Nephron (organoid): ENCODE measurements at regions not wholly inside any gene's neighbourhood (a gene's known extent, or its start where the extent isn't known, plus 50 kb on each side); places are given as distances from the start of the nearest gene placed in this dataset.
"Not testable (repeated sequence)": the region's sequence is repeated elsewhere in the genome, so short reads cannot be mapped to it uniquely, and the experiment has no call there.

ENCODE experiments used
- H3K27ac Mint-ChIP-seq, 3 experiments: 2 replicates each; pipeline ENCODE4 v1.8.0; 2020; ENCODE audit warnings: mixed read lengths in 3 of 3, mild to moderate bottlenecking in 2 of 3, moderate library complexity in 1 of 3
- H3K27me3 Mint-ChIP-seq: 2 replicates; pipeline ENCODE4 v1.8.0; 2021; ENCODE audit warnings: low read depth, mild to moderate bottlenecking, moderate library complexity, mixed read lengths
- H3K36me3 Mint-ChIP-seq: 2 replicates; pipeline ENCODE4 v1.8.0; 2020; ENCODE audit warnings: low read depth, mixed read lengths
- H3K4me1 Mint-ChIP-seq: 2 replicates; pipeline ENCODE4 v1.8.0; 2020; ENCODE audit warnings: mixed read lengths
- H3K4me3 Mint-ChIP-seq, 3 experiments: 2 replicates each; pipeline ENCODE4 v1.8.0; 2020; ENCODE audit warnings: mild to moderate bottlenecking in 3 of 3, mixed read lengths in 3 of 3, moderate library complexity in 2 of 3
- H3K9me3 Mint-ChIP-seq: 2 replicates; pipeline ENCODE4 v1.8.0; 2020; ENCODE audit warnings: mixed read lengths
- TF ChIP-seq, protein P1 (sequence below), 3 experiments: fragments of 200-600 bp; sonication (generic); IDR thresholded peaks; one replicate each; pipeline ENCODE4 v1.5.0; 2021; ENCODE audit warnings: antibody characterized with exemption in 3 of 3; ENCODE audit not compliant: unreplicated experiment in 3 of 3

DNA sequence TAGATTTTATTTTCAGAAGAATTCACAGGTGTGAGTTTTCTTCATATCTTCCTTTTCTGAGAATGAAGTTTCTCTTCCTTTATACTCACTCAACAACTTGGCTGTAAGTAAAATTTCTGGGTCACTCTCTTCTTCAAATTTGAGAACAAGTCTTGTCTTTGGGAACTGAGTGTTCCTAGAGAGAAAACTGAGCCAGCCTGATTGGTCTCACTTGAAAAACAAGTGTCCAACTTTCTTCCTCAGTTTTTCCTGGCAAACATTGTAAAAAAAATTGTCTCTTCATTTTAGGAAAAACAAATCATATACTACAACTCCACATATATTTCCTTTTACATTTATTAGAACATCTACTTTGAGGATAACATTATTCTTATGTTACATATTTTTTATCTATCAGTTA, 156.1 kb upstream of the GHR start:
- Mint-ChIP-seq H3K9me3 (peaks cover 12% of the 10 kb centered on the region), H3K4me1 (no peaks in the 10 kb centered on the region), H3K36me3 (no peaks in the 10 kb centered on the region), H3K27me3 (no peaks in the 10 kb centered on the region), H3K4me3 (no peak overlapping the region), H3K27ac (no peak overlapping the region)
- TF ChIP-seq, protein P1, sequence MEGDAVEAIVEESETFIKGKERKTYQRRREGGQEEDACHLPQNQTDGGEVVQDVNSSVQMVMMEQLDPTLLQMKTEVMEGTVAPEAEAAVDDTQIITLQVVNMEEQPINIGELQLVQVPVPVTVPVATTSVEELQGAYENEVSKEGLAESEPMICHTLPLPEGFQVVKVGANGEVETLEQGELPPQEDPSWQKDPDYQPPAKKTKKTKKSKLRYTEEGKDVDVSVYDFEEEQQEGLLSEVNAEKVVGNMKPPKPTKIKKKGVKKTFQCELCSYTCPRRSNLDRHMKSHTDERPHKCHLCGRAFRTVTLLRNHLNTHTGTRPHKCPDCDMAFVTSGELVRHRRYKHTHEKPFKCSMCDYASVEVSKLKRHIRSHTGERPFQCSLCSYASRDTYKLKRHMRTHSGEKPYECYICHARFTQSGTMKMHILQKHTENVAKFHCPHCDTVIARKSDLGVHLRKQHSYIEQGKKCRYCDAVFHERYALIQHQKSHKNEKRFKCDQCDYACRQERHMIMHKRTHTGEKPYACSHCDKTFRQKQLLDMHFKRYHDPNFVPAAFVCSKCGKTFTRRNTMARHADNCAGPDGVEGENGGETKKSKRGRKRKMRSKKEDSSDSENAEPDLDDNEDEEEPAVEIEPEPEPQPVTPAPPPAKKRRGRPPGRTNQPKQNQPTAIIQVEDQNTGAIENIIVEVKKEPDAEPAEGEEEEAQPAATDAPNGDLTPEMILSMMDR (IDR thresholded peaks at IDR 0.05; ENCODE audit: unreplicated experiment in 3 of 3): no peak

DNA sequence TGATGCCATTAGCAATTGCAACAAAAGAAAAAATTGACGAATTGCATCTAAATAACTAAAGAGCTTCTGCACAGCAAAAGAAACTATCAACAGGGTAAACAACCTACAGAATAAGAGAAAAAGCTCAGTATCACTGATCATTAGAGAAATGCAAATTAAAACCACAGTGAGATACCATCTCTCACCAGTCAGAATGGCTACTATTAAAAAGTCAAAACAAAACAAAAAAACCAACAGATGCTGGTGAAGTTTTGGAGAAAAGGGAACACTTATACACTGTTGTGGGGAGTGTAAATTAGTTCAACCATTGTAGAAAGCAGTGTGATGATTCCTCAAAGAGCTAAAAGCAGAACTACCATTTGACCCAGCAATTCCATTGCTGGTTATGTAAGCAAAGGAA, 155.1 kb upstream of the GHR start:
- not testable (repeated sequence) for H3K4me1 Mint-ChIP-seq, H3K27me3 Mint-ChIP-seq, H3K4me3 Mint-ChIP-seq, H3K36me3 Mint-ChIP-seq, H3K27ac Mint-ChIP-seq
- H3K9me3 Mint-ChIP-seq: peaks cover 12% of the 10 kb centered on the region

DNA sequence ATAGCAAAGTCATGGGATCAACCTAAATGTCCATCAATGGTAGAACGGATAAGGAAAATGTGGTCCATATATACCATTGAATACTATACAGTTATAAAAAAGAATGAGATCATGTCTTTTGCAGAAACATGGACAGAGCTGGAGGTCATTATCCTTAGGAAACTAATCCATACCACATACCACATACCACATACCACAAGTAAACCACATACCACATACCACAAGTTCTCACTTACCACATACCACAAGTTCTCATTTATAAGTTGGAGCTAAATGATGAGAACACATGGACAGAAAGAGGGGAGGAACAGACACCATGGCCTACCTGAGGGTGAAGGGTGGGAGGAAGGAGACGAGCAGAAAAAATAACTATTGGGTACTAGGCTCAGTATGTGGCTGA, 154.6 kb upstream of the GHR start:
- H3K4me3 Mint-ChIP-seq: no peak overlapping the region
- H3K9me3 Mint-ChIP-seq: peaks cover 12% of the 10 kb centered on the region
- H3K27me3 Mint-ChIP-seq: no peaks in the 10 kb centered on the region
- no peak overlapping the region for H3K27ac Mint-ChIP-seq
- H3K36me3 Mint-ChIP-seq: no peaks in the 10 kb centered on the region
- H3K4me1 Mint-ChIP-seq: no peaks in the 10 kb centered on the region
- TF ChIP-seq, protein P1 (IDR thresholded peaks at IDR 0.05; ENCODE audit: unreplicated experiment in 3 of 3): no peak

DNA sequence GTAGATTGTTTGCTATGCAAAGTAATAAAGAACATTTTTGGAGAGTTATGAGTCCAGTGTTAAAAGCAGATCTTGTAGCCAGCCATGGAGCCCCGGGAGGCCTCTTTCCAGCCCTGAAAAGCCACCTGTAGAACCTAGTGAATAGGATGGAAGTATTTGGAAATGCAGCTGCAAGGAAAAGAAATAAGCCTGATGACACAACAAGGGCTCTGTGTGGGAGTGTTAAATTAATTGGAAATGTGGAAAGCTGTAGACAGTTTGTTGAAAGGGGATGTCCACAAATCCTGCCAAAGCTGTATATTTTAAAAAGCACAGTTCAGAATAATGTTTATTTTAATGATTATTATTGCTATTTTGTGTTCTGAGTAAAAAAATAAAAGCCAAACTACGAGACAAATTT, 152.5 kb upstream of the GHR start:
- no peaks in the 10 kb centered on the region for H3K27me3 Mint-ChIP-seq
- no peaks in the 10 kb centered on the region for H3K9me3 Mint-ChIP-seq
- no peak overlapping the region for H3K4me3 Mint-ChIP-seq
- H3K4me1 Mint-ChIP-seq: no peaks in the 10 kb centered on the region
- TF ChIP-seq, protein P1 (IDR thresholded peaks at IDR 0.05; ENCODE audit: unreplicated experiment in 3 of 3): no peak
- H3K36me3 Mint-ChIP-seq: no peaks in the 10 kb centered on the region
- no peak overlapping the region for H3K27ac Mint-ChIP-seq

DNA sequence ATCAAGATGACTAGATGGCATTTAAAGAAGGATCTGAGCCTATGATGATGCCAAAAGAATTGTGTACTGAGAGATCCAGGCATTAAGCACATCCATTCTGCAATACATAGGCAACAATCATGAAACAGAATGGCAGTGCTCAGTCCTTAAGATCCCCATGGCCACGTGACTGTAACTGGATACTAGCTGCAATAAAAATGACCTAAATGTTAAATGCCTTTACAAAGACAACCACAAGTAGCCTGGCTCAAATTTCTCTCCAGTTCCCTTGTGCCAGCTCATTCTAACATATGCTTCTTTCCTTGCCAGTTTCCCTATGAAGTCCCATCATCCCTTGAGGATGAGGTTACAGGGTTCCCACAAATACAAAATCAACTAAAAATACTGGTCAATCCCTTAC, 148.3 kb upstream of the GHR start:
- TF ChIP-seq, protein P1 (IDR thresholded peaks at IDR 0.05; ENCODE audit: unreplicated experiment in 3 of 3): no peak
- Mint-ChIP-seq H3K27me3 (no peaks in the 10 kb centered on the region), H3K9me3 (no peaks in the 10 kb centered on the region), H3K36me3 (no peaks in the 10 kb centered on the region), H3K4me3 (no peak overlapping the region), H3K4me1 (no peaks in the 10 kb centered on the region), H3K27ac (no peak overlapping the region)

DNA sequence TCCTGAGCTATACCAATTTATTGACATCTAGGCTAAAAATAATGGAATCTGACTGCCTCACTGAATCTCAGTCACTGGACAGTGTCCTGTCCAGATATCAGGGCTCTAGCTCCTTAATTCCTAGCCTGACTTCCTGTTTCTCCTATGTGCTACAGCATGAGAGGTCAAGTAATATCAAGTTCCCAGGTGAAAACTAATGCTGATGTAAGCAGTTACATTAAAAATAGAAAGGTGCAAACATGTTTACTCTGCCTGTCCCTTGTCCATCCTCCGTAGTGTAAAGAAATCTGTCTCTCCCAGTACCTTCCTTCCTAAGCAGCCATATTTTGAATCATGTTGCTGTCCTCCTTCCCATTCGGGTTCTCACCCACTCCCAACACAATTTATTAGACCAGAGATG, 145.9 kb upstream of the GHR start:
- H3K4me1 Mint-ChIP-seq: no peaks in the 10 kb centered on the region
- TF ChIP-seq, protein P1 (IDR thresholded peaks at IDR 0.05; ENCODE audit: unreplicated experiment in 3 of 3): no peak
- H3K36me3 Mint-ChIP-seq: no peaks in the 10 kb centered on the region
- no peak overlapping the region for H3K27ac Mint-ChIP-seq
- H3K27me3 Mint-ChIP-seq: no peaks in the 10 kb centered on the region
- H3K9me3 Mint-ChIP-seq: no peaks in the 10 kb centered on the region
- no peak overlapping the region for H3K4me3 Mint-ChIP-seq

DNA sequence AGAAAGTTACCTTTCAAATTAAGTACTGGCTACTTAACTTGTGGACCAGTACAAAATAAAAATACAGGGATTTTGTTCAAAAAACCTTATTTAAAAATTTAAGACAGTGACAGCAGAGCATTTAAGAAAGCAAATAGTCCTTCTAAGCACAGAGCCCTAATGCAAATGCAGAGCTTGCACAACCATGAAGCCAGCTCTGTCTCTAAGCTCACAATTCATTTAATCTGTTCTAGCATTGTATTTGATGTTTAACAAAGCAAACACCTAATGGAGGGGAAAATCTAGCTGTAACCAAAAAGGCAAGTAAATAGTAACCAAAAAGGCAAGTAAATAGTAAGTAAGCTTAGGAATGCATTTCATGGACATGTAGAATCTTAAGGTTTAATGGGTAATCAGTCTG, 138.7 kb upstream of the GHR start:
- no peak overlapping the region for H3K4me3 Mint-ChIP-seq
- no peaks in the 10 kb centered on the region for H3K36me3 Mint-ChIP-seq
- no peak overlapping the region for H3K27ac Mint-ChIP-seq
- H3K4me1 Mint-ChIP-seq: no peaks in the 10 kb centered on the region
- no peaks in the 10 kb centered on the region for H3K9me3 Mint-ChIP-seq
- TF ChIP-seq, protein P1 (IDR thresholded peaks at IDR 0.05; ENCODE audit: unreplicated experiment in 3 of 3): no peak
- no peaks in the 10 kb centered on the region for H3K27me3 Mint-ChIP-seq
